Mesenchymal stem cell (in vitro differentiated cells and primary cell): ENCODE measurements at regions not wholly inside any gene's neighbourhood (a gene's known extent, or its start where the extent isn't known, plus 50 kb on each side); places are given as distances from the start of the nearest gene placed in this dataset.
A peak's percentile ranks its signal among the peaks of the same experiment; 100 is the strongest.

Experiments
- DNase-seq: peaks from one replicate; pipeline ENCODE4 v3.0.0-alpha.2; 2013
- H2AFZ ChIP-seq: one replicate; pipeline ENCODE4 v1.6.1; 2013; ENCODE audit warnings: low read depth, mild to moderate bottlenecking, control low read depth, inconsistent platforms, low read length, moderate library complexity
- H2AK5ac ChIP-seq: 2 replicates; pipeline ENCODE4 v1.6.1; 2013; ENCODE audit warnings: low read length, moderate library complexity, mild to moderate bottlenecking, inconsistent platforms; ENCODE audit not compliant: severe bottlenecking
- H2BK120ac ChIP-seq: one replicate; pipeline ENCODE4 v1.6.1; 2013; ENCODE audit warnings: low read depth, mild to moderate bottlenecking, inconsistent platforms, low read length, moderate library complexity
- H2BK12ac ChIP-seq, 2 experiments: one replicate each; pipeline ENCODE4 v1.6.1; 2013; ENCODE audit warnings: inconsistent platforms in 2 of 2, low read length in 2 of 2, mild to moderate bottlenecking in 2 of 2, moderate library complexity in 2 of 2, control low read depth in 1 of 2
- H2BK15ac ChIP-seq: one replicate; pipeline ENCODE4 v1.6.1; 2013; ENCODE audit warnings: mild to moderate bottlenecking, low read depth, inconsistent platforms; ENCODE audit not compliant: poor library complexity, severe bottlenecking
- H2BK5ac ChIP-seq: 2 replicates; pipeline ENCODE4 v1.6.1; 2013; ENCODE audit warnings: low read depth, mild to moderate bottlenecking, low read length, control low read depth, inconsistent platforms; ENCODE audit not compliant: poor library complexity, severe bottlenecking
- H3K14ac ChIP-seq, 2 experiments: one replicate each; pipeline ENCODE4 v1.6.1; 2013; ENCODE audit warnings: inconsistent platforms in 2 of 2, low read length in 2 of 2, control low read depth in 1 of 2, mild to moderate bottlenecking in 1 of 2, moderate library complexity in 1 of 2
- H3K18ac ChIP-seq, 2 experiments: one replicate each; pipeline ENCODE4 v1.6.1; 2013; ENCODE audit warnings: inconsistent platforms in 2 of 2, low read length in 2 of 2, control low read depth in 1 of 2, low read depth in 1 of 2, mild to moderate bottlenecking in 1 of 2
- H3K23ac ChIP-seq, 2 experiments: one replicate each; pipeline ENCODE4 v1.6.1; 2013; ENCODE audit warnings: inconsistent platforms in 2 of 2, low read length in 2 of 2, mild to moderate bottlenecking in 2 of 2, moderate library complexity in 2 of 2, control low read depth in 1 of 2
- H3K27ac ChIP-seq: 2 replicates; pipeline ENCODE4 v1.5.1; 2013; ENCODE audit warnings: mild to moderate bottlenecking, moderate library complexity, low read length, control low read depth, inconsistent platforms; ENCODE audit not compliant: poor library complexity, severe bottlenecking
- H3K27me3 ChIP-seq, 2 experiments: 2 replicates each; pipeline versions ENCODE4 v1.6.1 to v1.7.0; 2013; ENCODE audit warnings: low read length in 2 of 2, mild to moderate bottlenecking in 2 of 2, moderate library complexity in 2 of 2, control low read depth in 1 of 2, inconsistent platforms in 1 of 2; ENCODE audit not compliant: control insufficient read depth in 1 of 2, insufficient read depth in 1 of 2
- H3K36me3 ChIP-seq, 2 experiments: 2 replicates each; pipeline versions ENCODE4 v1.6.1 to v1.7.0; 2013; ENCODE audit warnings: low read length in 2 of 2, control low read depth in 1 of 2, inconsistent platforms in 1 of 2, low read depth in 1 of 2, mild to moderate bottlenecking in 1 of 2; ENCODE audit not compliant: insufficient read depth in 2 of 2, control insufficient read depth in 1 of 2
- H3K4ac ChIP-seq, 2 experiments: one replicate each; pipeline ENCODE4 v1.6.1; 2013; ENCODE audit warnings: inconsistent platforms in 2 of 2, low read length in 2 of 2, mild to moderate bottlenecking in 2 of 2, moderate library complexity in 2 of 2, control low read depth in 1 of 2, low read depth in 1 of 2
- H3K4me1 ChIP-seq: 2 replicates; pipeline ENCODE4 v1.6.1; 2013; ENCODE audit warnings: low read depth, low read length, control low read depth; ENCODE audit not compliant: control insufficient read depth, insufficient read depth
- H3K4me2 ChIP-seq: 2 replicates; pipeline ENCODE4 v1.6.1; 2013; ENCODE audit warnings: low read length, mild to moderate bottlenecking, inconsistent platforms; ENCODE audit not compliant: poor library complexity, severe bottlenecking
- H3K4me3 ChIP-seq, 2 experiments: 2 replicates each; pipeline versions ENCODE4 v1.5.1 to v1.7.0; 2013; ENCODE audit warnings: low read length in 2 of 2, mild to moderate bottlenecking in 2 of 2, control low read depth in 1 of 2, low read depth in 1 of 2; ENCODE audit not compliant: insufficient read depth in 1 of 2
- H3K79me1 ChIP-seq: replicated peaks from 2 replicates; pipeline ENCODE4 v1.6.1; 2013; ENCODE audit warnings: mild to moderate bottlenecking, control low read depth, low read length, inconsistent platforms; ENCODE audit not compliant: poor library complexity, severe bottlenecking
- H3K9ac ChIP-seq: 2 replicates; pipeline ENCODE4 v1.7.0; 2013; ENCODE audit warnings: mild to moderate bottlenecking, low read length, moderate library complexity
- H3K9me3 ChIP-seq: 2 replicates; pipeline ENCODE4 v1.7.0; 2013; ENCODE audit warnings: mild to moderate bottlenecking, low read length; ENCODE audit not compliant: control insufficient read depth
- H4K8ac ChIP-seq: one replicate; pipeline ENCODE4 v1.6.1; 2013; ENCODE audit warnings: inconsistent platforms, mild to moderate bottlenecking, low read length, moderate library complexity
- H4K91ac ChIP-seq: one replicate; pipeline ENCODE4 v1.6.1; 2013; ENCODE audit warnings: mild to moderate bottlenecking, low read length, inconsistent platforms
- WGBS: methylation state at CpG from one replicate; pipeline ENCODE4 v1.1.7; 2013; ENCODE audit warnings: mixed read lengths; 5-methylcytosine and 5-hydroxymethylcytosine counted together

- Histone ChIP-seq H2BK120ac (no peak overlapping the region), H3K4ac (no peak overlapping the region), H3K4me1 (no peaks in the 10 kb centered on the region), H3K36me3 (no peaks in the 10 kb centered on the region), H3K9me3 (no peaks in the 10 kb centered on the region), H3K27ac (no peak overlapping the region), H2BK5ac (no peak overlapping the region), H2AFZ (peak overlapping the region; percentile 1), H3K4me2 (no peak overlapping the region), H4K8ac (no peak overlapping the region), H3K18ac (no peak overlapping the region), H2AK5ac (no peak overlapping the region), H4K91ac (no peak overlapping the region), H3K14ac (no peak overlapping the region), H3K23ac (no peak overlapping the region), H3K9ac (no peak overlapping the region), H3K79me1 (no peaks in the 10 kb centered on the region), H3K27me3 (no peaks in the 10 kb centered on the region), H3K4me3 (no peak overlapping the region), H2BK12ac (no peak overlapping the region), H2BK15ac (no peak overlapping the region)
- no peak for DNase-seq
- WGBS = 80% methylated on average over 23 of the region's 23 CpGs
Observed at GRCh38 chr22:49021926-49022815, 805.5 kb downstream of the BRD1 start.

DNA sequence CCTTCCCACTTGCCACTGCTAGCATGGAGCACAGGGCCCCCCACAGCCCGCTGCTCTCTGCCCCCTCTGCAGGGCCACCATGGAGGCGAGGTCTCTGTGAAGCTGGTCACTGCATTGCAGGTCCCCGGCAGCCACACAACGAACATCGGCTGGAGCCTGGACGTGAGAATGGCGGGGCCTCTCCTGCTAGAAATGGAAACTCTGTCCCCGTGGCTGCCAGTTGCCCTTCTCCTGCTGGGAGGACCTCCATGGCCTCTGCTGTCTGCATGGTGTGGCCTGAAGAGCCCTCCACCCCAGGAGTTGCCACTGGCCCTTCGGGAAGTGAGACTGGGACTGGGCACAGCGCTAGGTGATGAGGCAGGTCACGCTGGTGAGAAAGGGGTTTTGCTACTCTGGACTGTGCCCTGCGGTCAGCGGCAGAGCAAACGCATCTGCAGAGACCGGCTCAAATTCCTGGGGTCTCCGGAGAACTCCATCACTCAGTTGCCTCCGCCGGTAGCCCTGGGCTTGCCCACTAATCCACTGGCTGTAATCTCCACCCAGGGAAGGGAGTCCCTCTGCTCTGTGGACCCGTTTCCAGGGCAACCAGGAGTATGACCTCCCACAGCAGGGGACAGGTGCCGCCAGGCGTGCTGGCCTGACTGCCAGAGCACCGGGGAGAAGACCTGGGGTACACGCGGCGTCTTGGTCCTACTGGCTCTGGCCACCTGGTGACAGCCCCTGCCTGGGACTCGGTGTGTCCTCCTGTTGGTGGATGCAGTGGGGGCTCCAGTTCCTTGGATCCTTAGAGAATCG is 806.3 kb downstream of the BRD1 start:
- 82% methylated on average over 27 of the region's 27 CpGs for WGBS

GRCh38 chr22:49019737-49020713 is 807.6 kb downstream of the BRD1 start:
- Histone ChIP-seq H4K91ac (no peak overlapping the region), H2AK5ac (no peak overlapping the region), H3K23ac (no peak overlapping the region), H2BK5ac (no peak overlapping the region), H4K8ac (no peak overlapping the region), H3K4me2 (no peak overlapping the region), H3K4me1 (no peaks in the 10 kb centered on the region), H3K36me3 (no peaks in the 10 kb centered on the region), H3K4ac (no peak overlapping the region), H3K9me3 (no peaks in the 10 kb centered on the region), H2AFZ (no peak overlapping the region), H3K14ac (no peak overlapping the region), H3K79me1 (no peaks in the 10 kb centered on the region), H2BK15ac (no peak overlapping the region), H3K27me3 (no peaks in the 10 kb centered on the region), H2BK120ac (no peak overlapping the region), H3K4me3 (no peak overlapping the region), H3K9ac (no peak overlapping the region), H3K27ac (no peak overlapping the region), H3K18ac (no peak overlapping the region), H2BK12ac (no peak overlapping the region)
- 65% methylated on average over 13 of the region's 15 CpGs for WGBS
- no peak for DNase-seq

More for the DNA sequence above, 806.3 kb downstream of the BRD1 start:
- Histone ChIP-seq H3K79me1 (no peaks in the 10 kb centered on the region), H2BK12ac (no peak overlapping the region), H3K23ac (no peak overlapping the region), H2BK15ac (no peak overlapping the region), H3K4ac (no peak overlapping the region), H3K4me2 (no peak overlapping the region), H4K8ac (no peak overlapping the region), H4K91ac (no peak overlapping the region), H3K4me3 (no peak overlapping the region), H3K27me3 (no peaks in the 10 kb centered on the region), H3K18ac (no peak overlapping the region), H3K9ac (no peak overlapping the region), H3K36me3 (no peaks in the 10 kb centered on the region), H2AFZ (no peak overlapping the region), H2BK5ac (no peak overlapping the region), H3K14ac (no peak overlapping the region), H2BK120ac (no peak overlapping the region), H3K27ac (no peak overlapping the region), H2AK5ac (no peak overlapping the region), H3K9me3 (no peaks in the 10 kb centered on the region), H3K4me1 (no peaks in the 10 kb centered on the region)
- DNase-seq = no peak
